DMS79 treated with DMSO at 0.1 percent for 48 hours (cell line): ENCODE measurements at regions not wholly inside any gene's neighbourhood (a gene's known extent, or its start where the extent isn't known, plus 50 kb on each side); places are given as distances from the start of the nearest gene placed in this dataset.
"Not testable (repeated sequence)": the region's sequence is repeated elsewhere in the genome, so short reads cannot be mapped to it uniquely, and the experiment has no call there.

Experiments used
- DNase-seq: peaks from one replicate; lab custom pipeline; 2025; lab: John Stamatoyannopoulos, UW

GRCh38 chr10:44278837-44279324 lies 106.0 kb downstream of the CXCL12 start:
- no peak for DNase-seq

GRCh38 chr10:44268435-44268948 lies 116.4 kb downstream of the CXCL12 start:
- DNase-seq = not testable (repeated sequence)

GRCh38 chr10:44267007-44267406 lies 117.9 kb downstream of the CXCL12 start:
- no peak for DNase-seq

- no peak for DNase-seq
Measured at GRCh38 chr10:44264244-44264643, 120.7 kb downstream of the CXCL12 start.

GRCh38 chr10:44263771-44264170 lies 121.1 kb downstream of the CXCL12 start:
- no peak for DNase-seq

GRCh38 chr10:44262551-44263251 lies 122.2 kb downstream of the CXCL12 start:
- DNase-seq = no peak

- DNase-seq = no peak
Measured at GRCh38 chr10:44261710-44262455, 123.0 kb downstream of the CXCL12 start.

- no peak for DNase-seq
Measured at GRCh38 chr10:44261296-44261695, 123.6 kb downstream of the CXCL12 start.

GRCh38 chr10:44260286-44260928 lies 124.5 kb downstream of the CXCL12 start:
- no peak for DNase-seq

GRCh38 chr10:44259090-44259874 lies 125.6 kb downstream of the CXCL12 start:
- DNase-seq = no peak

GRCh38 chr10:44258460-44259089 lies 126.3 kb downstream of the CXCL12 start:
- DNase-seq = no peak

GRCh38 chr10:44258019-44258418 lies 126.9 kb downstream of the CXCL12 start:
- no peak for DNase-seq

- no peak for DNase-seq
Measured at GRCh38 chr10:44253769-44254462, 131.0 kb downstream of the CXCL12 start.

- DNase-seq = not testable (repeated sequence)
Measured at GRCh38 chr10:44252631-44253030, 132.3 kb downstream of the CXCL12 start.

- not testable (repeated sequence) for DNase-seq
Measured at GRCh38 chr10:44249933-44250332, 135.0 kb downstream of the CXCL12 start.

- DNase-seq = no peak
Measured at GRCh38 chr10:44249490-44249889, 135.4 kb downstream of the CXCL12 start.

- DNase-seq = not testable (repeated sequence)
Measured at GRCh38 chr10:44246700-44247099, 138.2 kb downstream of the CXCL12 start.

- DNase-seq = not testable (repeated sequence)
Measured at GRCh38 chr10:44246287-44246686, 138.6 kb downstream of the CXCL12 start.

GRCh38 chr10:44245601-44245938 lies 139.3 kb downstream of the CXCL12 start:
- no peak for DNase-seq

- no peak for DNase-seq
Measured at GRCh38 chr10:44244745-44245600, 139.9 kb downstream of the CXCL12 start.
